ENCODE measurements at regions not wholly inside any gene's neighbourhood (a gene's known extent, or its start where the extent isn't known, plus 50 kb on each side); places are given as distances from the start of the nearest gene placed in this dataset.
A peak's percentile ranks its signal among the peaks of the same experiment; 100 is the strongest.
"Not testable (repeated sequence)": the region's sequence is repeated elsewhere in the genome, so short reads cannot be mapped to it uniquely, and the experiment has no call there.

DNA sequence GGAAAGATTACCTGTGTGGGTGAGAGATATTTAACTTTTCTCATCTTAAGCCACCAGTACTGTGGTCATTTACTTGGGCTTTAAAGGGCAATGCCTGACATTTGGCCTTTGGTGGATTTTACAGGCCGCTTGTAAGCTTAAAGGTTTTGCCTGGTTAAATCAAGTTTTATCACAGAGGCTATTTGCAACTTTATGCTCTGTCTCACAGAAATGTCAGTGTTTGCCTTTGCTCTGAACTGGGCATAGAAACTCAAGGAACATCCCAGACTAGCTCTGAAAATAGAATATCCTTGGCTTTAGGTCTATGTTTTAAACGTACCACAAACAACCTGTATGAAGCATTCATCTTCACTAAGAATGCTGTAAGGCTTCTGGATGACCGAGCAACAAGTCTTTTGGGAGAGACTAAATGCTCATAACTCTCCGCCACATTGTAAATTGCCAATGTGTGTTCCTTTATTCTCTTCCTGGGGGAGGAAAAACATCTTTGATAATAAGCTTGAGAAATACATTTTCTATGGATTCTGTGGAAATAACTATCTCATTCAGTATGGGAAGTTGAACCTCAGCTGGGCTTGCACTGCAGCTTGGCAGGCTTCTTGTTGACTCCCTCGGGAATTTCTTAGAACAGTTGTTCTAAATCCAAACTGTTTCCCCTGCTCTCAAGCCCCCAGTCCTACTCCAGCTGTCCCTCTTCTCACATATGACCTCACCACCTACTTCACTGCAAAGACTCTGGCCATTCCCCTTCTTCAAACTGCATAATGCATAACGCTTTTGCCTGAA lies 105.8 kb upstream of the WDR44 start:
- intact Hi-C loops (cut with DNase I) = no loop called here
- Histone ChIP-seq H3K4me3 (ENCODE audit: low read length in 3 of 3) (no peak overlapping the region), H3K9me3 (ENCODE audit: control insufficient read depth in 2 of 3, insufficient read depth in 1 of 3, low read length in 3 of 3) (no peaks in the 10 kb centered on the region), H3K36me3 (ENCODE audit: control insufficient read depth in 2 of 3, insufficient read depth in 3 of 3, low read length in 3 of 3) (no peaks in the 10 kb centered on the region), H3K27ac (ENCODE audit: low read depth in 2 of 2, low read length in 2 of 2) (no peak overlapping the region), H3K27me3 (ENCODE audit: control insufficient read depth, insufficient read depth, low read length) (no peaks in the 10 kb centered on the region), H3K9ac (ENCODE audit: low read length in 3 of 3) (no peak overlapping the region), H3K4me1 (ENCODE audit: control insufficient read depth in 2 of 3, insufficient read depth in 2 of 3, low read depth in 1 of 3, low read length in 3 of 3) (peaks cover 0 to 2% (median 0%) of the 10 kb centered on the region in 3 donors)
- TF ChIP-seq, protein P1, sequence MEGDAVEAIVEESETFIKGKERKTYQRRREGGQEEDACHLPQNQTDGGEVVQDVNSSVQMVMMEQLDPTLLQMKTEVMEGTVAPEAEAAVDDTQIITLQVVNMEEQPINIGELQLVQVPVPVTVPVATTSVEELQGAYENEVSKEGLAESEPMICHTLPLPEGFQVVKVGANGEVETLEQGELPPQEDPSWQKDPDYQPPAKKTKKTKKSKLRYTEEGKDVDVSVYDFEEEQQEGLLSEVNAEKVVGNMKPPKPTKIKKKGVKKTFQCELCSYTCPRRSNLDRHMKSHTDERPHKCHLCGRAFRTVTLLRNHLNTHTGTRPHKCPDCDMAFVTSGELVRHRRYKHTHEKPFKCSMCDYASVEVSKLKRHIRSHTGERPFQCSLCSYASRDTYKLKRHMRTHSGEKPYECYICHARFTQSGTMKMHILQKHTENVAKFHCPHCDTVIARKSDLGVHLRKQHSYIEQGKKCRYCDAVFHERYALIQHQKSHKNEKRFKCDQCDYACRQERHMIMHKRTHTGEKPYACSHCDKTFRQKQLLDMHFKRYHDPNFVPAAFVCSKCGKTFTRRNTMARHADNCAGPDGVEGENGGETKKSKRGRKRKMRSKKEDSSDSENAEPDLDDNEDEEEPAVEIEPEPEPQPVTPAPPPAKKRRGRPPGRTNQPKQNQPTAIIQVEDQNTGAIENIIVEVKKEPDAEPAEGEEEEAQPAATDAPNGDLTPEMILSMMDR (IDR thresholded peaks at IDR 0.05; ENCODE audit: borderline replicate concordance, extremely low read depth, insufficient read depth) = no peak
- DNase-seq (peak in 3 of 5 donors; percentile 19 to 83 (median 43)), FAIRE-seq (no peak)

DNA sequence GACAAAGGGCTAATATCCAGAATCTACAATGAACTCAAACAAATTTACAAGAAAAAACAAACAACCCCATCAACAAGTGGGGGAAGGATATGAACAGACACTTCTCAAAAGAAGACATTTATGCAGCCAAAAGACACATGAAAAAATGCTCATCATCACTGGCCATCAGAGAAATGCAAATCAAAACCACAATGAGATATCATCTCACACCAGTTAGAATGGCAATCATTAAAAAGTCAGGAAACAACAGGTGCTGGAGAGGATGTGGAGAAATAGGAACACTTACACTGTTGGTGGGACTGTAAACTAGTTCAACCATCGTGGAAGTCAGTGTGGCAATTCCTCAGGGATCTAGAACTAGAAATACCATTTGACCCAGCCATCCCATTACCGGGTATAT lies 98.9 kb upstream of the WDR44 start:
- DNase-seq; FAIRE-seq; H3K27ac ChIP-seq (ENCODE audit: low read depth in 2 of 2, low read length in 2 of 2); H3K36me3 ChIP-seq (ENCODE audit: control insufficient read depth in 2 of 3, insufficient read depth in 3 of 3, low read length in 3 of 3); intact Hi-C loops (cut with DNase I); H3K27me3 ChIP-seq (ENCODE audit: control insufficient read depth, insufficient read depth, low read length); H3K9ac ChIP-seq (ENCODE audit: low read length in 3 of 3); H3K4me3 ChIP-seq (ENCODE audit: low read length in 3 of 3); H3K9me3 ChIP-seq (ENCODE audit: control insufficient read depth in 2 of 3, insufficient read depth in 1 of 3, low read length in 3 of 3); H3K4me1 ChIP-seq (ENCODE audit: control insufficient read depth in 2 of 3, insufficient read depth in 2 of 3, low read depth in 1 of 3, low read length in 3 of 3): not testable (repeated sequence)

DNA sequence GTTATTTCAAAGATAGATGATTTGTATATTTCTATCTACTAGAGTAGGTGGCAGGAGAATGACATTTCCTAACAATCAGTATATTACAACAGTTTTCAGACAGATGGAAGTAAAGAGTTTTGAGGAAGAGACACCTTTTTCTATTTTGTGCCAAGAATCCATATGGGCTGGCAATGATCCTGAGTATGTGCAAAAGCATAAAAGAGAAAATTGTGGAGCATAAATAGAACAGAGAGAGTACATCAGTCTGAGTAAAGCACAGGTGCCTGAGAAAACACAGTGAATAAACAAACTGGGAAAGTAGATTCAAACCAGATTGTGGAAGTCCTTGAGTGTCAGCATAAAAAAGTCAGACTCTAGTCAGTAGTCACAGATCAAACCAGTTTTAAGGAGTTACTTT lies 96.8 kb upstream of the WDR44 start:
- no peaks in the 10 kb centered on the region for H3K9me3 ChIP-seq (ENCODE audit: control insufficient read depth in 2 of 3, insufficient read depth in 1 of 3, low read length in 3 of 3)
- intact Hi-C loops (cut with DNase I) = no loop called here
- FAIRE-seq = no peak

DNA sequence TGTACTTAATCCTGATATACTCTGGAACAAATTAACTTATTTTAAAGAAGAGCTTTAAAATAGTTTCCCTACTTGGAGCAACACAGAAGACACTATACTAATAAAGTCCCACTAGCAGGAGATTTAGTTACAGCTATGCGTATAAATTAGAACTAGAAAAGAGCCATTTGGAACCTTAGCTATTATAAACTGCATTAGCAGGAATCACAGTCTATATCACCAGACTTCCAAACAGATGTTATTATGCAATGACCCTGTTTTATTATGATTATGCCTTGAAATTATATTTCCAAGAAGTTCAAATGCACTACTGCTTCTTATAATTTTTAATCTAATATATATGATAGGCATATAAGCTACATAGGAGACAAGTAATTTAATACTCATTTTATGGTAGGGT lies 95.5 kb upstream of the WDR44 start:
- Histone ChIP-seq H3K9me3 (ENCODE audit: control insufficient read depth in 2 of 3, insufficient read depth in 1 of 3, low read length in 3 of 3) (no peaks in the 10 kb centered on the region), H3K9ac (ENCODE audit: low read length in 3 of 3) (no peak overlapping the region), H3K4me3 (ENCODE audit: low read length in 3 of 3) (no peak overlapping the region), H3K27me3 (ENCODE audit: control insufficient read depth, insufficient read depth, low read length) (no peaks in the 10 kb centered on the region), H3K4me1 (ENCODE audit: control insufficient read depth in 2 of 3, insufficient read depth in 2 of 3, low read depth in 1 of 3, low read length in 3 of 3) (no peaks in the 10 kb centered on the region), H3K27ac (ENCODE audit: low read depth in 2 of 2, low read length in 2 of 2) (no peak overlapping the region), H3K36me3 (ENCODE audit: control insufficient read depth in 2 of 3, insufficient read depth in 3 of 3, low read length in 3 of 3) (no peaks in the 10 kb centered on the region)
- peak in 1 of 5 donors; percentile 29 for DNase-seq
- intact Hi-C loops (cut with DNase I) = no loop called here
- TF ChIP-seq, protein P1 (IDR thresholded peaks at IDR 0.05; ENCODE audit: borderline replicate concordance, extremely low read depth, insufficient read depth) = no peak
- no peak for FAIRE-seq

More for the DNA sequence above, 96.8 kb upstream of the WDR44 start:
- Histone ChIP-seq H3K27ac (ENCODE audit: low read depth in 2 of 2, low read length in 2 of 2) (no peak overlapping the region), H3K4me1 (ENCODE audit: control insufficient read depth in 2 of 3, insufficient read depth in 2 of 3, low read depth in 1 of 3, low read length in 3 of 3) (no peaks in the 10 kb centered on the region), H3K36me3 (ENCODE audit: control insufficient read depth in 2 of 3, insufficient read depth in 3 of 3, low read length in 3 of 3) (no peaks in the 10 kb centered on the region), H3K9ac (ENCODE audit: low read length in 3 of 3) (no peak overlapping the region), H3K27me3 (ENCODE audit: control insufficient read depth, insufficient read depth, low read length) (no peaks in the 10 kb centered on the region), H3K4me3 (ENCODE audit: low read length in 3 of 3) (no peak overlapping the region)
- TF ChIP-seq, protein P1 (IDR thresholded peaks at IDR 0.05; ENCODE audit: borderline replicate concordance, extremely low read depth, insufficient read depth) = no peak
- no peak for DNase-seq

Measured in kidney (tissue), 13 donors.